Keratinocyte (primary cell): ENCODE measurements at regions not wholly inside any gene's neighbourhood (a gene's known extent, or its start where the extent isn't known, plus 50 kb on each side); places are given as distances from the start of the nearest gene placed in this dataset.

Source experiments
- DNase-seq: peaks from one replicate; pipeline ENCODE4 v3.0.0-alpha.2; 2011; ENCODE audit warnings: low read depth, missing footprints, low spot score
- FAIRE-seq: peaks from 2 replicates; lab custom pipeline; 2011; peaks lifted over from hg19 to GRCh38; lab: Jason Lieb, UNC
- H2AFZ ChIP-seq: 2 replicates; pipeline ENCODE4 v1.6.0; 2012; ENCODE audit warnings: low read length, control low read depth, inconsistent platforms; ENCODE audit not compliant: control insufficient read depth
- H3K27ac ChIP-seq: 2 replicates; pipeline ENCODE4 v1.5.1; 2011; ENCODE audit warnings: low read length; ENCODE audit not compliant: control insufficient read depth, insufficient read depth
- H3K27me3 ChIP-seq: 3 replicates; pipeline ENCODE4 v1.6.0; 2011; ENCODE audit warnings: low read length; ENCODE audit not compliant: control insufficient read depth, insufficient read depth; ENCODE audit errors: extremely low read depth
- H3K36me3 ChIP-seq, 2 experiments: 2 replicates in 1 of 2; 3 replicates in 1 of 2; pipeline ENCODE4 v1.5.1; 2011; ENCODE audit warnings: low read length in 2 of 2, mild to moderate bottlenecking in 1 of 2; ENCODE audit not compliant: control insufficient read depth in 2 of 2, insufficient read depth in 2 of 2; ENCODE audit errors: extremely low read depth in 1 of 2
- H3K4me1 ChIP-seq: 3 replicates; pipeline ENCODE4 v1.5.1; 2011; ENCODE audit warnings: low read length; ENCODE audit not compliant: control insufficient read depth, insufficient read depth; ENCODE audit errors: extremely low read depth
- H3K4me2 ChIP-seq: 3 replicates; pipeline ENCODE4 v1.6.0; 2011; ENCODE audit warnings: low read depth, low read length; ENCODE audit not compliant: control insufficient read depth, insufficient read depth; ENCODE audit errors: extremely low read depth
- H3K4me3 ChIP-seq, 3 experiments: fragments of 200-600 bp in 1 of 3; sonication (generic) in 1 of 3; 2 replicates in 2 of 3; 3 replicates in 1 of 3; pipeline ENCODE4 v1.5.1; 2011 to 2016; ENCODE audit warnings: low read length in 3 of 3, mild to moderate bottlenecking in 3 of 3, control low read depth in 2 of 3, inconsistent platforms in 1 of 3, low read depth in 1 of 3, mixed read lengths in 1 of 3, mixed run types in 1 of 3, moderate library complexity in 1 of 3; ENCODE audit not compliant: control insufficient read depth in 2 of 3, insufficient read depth in 2 of 3; ENCODE audit errors: extremely low read depth in 1 of 3
- H3K79me2 ChIP-seq: 2 replicates; pipeline ENCODE4 v1.6.0; 2012; ENCODE audit warnings: low read length; ENCODE audit not compliant: control insufficient read depth, insufficient read depth
- H3K9ac ChIP-seq: 3 replicates; pipeline ENCODE4 v1.6.0; 2011; ENCODE audit warnings: low read length; ENCODE audit not compliant: control insufficient read depth, insufficient read depth; ENCODE audit errors: extremely low read depth
- H3K9me1 ChIP-seq: 3 replicates; pipeline ENCODE4 v1.6.0; 2011; ENCODE audit warnings: low read length; ENCODE audit not compliant: control insufficient read depth, insufficient read depth; ENCODE audit errors: extremely low read depth
- H3K9me3 ChIP-seq: 2 replicates; pipeline ENCODE4 v1.5.1; 2012; ENCODE audit warnings: low read depth, low read length; ENCODE audit not compliant: control insufficient read depth
- H4K20me1 ChIP-seq: 3 replicates; pipeline ENCODE4 v1.6.0; 2011; ENCODE audit warnings: low read length; ENCODE audit not compliant: control insufficient read depth, insufficient read depth; ENCODE audit errors: extremely low read depth
- CTCF ChIP-seq, 3 experiments: IDR thresholded peaks in 1 of 3; conservative IDR thresholded peaks in 1 of 3; optimal IDR thresholded peaks in 1 of 3; 2 replicates in 2 of 3; 3 replicates in 1 of 3; pipeline versions ENCODE3 to v1.5.1; 2011; ENCODE audit warnings: low read length in 3 of 3, mild to moderate bottlenecking in 3 of 3, moderate library complexity in 2 of 3, control low read depth in 1 of 3, inconsistent platforms in 1 of 3; ENCODE audit not compliant: insufficient read depth in 2 of 3; ENCODE audit errors: extremely low read depth in 1 of 3
- EZH2 ChIP-seq: IDR thresholded peaks from one replicate; pipeline ENCODE4 v1.6.1; 2012; ENCODE audit warnings: inconsistent platforms, mild to moderate bottlenecking, low read length, moderate library complexity
- dilution Hi-C: fragments of 300-500 bp; cut with MboI; formaldehyde crosslinking; loops from one replicate; pipeline ENCODE4 v1.7.0; 2020; ENCODE audit warnings: low sequenced_read_pairs; ENCODE audit not compliant: extremely low pct_ligation_motif_present

DNA sequence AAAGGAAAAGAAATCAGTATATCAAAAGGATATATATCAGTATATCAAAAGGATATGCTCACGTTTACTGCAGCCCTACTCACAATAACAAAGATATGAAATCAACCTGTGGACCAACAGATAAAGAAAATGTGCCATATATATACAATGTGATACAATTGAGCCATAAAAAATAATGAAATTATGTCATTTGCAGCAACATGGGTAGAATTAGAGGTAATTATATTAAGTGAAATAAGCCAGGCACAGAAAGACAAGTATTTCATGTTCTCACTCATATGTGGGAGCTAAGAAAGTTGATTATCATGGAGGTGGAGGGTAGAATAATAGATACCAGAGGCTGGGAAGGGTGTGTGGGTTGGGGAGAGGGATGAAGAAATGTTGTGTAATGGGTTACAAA lies 102.9 kb upstream of the MARCKS start:
- H3K4me3 ChIP-seq, result no peak overlapping the region
- H3K27ac ChIP-seq, result no peak overlapping the region
- H3K27me3 ChIP-seq, result no peaks in the 10 kb centered on the region
- H3K9me3 ChIP-seq, result no peaks in the 10 kb centered on the region
- DNase-seq (no peak), FAIRE-seq (no peak)
- no peaks in the 10 kb centered on the region for H3K79me2 ChIP-seq
- no peak overlapping the region for H3K4me2 ChIP-seq
- no peaks in the 10 kb centered on the region for H3K4me1 ChIP-seq
- H2AFZ ChIP-seq, result no peak overlapping the region
- dilution Hi-C loops, result no loop called here
- no peaks in the 10 kb centered on the region for H3K36me3 ChIP-seq
- no peak overlapping the region for H3K9ac ChIP-seq
- TF ChIP-seq CTCF (optimal IDR thresholded peaks at IDR 0.05 in 1 of 3, IDR thresholded peaks at IDR 0.05 in 1 of 3, conservative IDR thresholded peaks at IDR 0.05 in 1 of 3; ENCODE audit: extremely low read depth in 1 of 3, insufficient read depth in 2 of 3, low read length in 3 of 3) (no peak), EZH2 (no peak)
- no peaks in the 10 kb centered on the region for H3K9me1 ChIP-seq
- H4K20me1 ChIP-seq, result no peaks in the 10 kb centered on the region

- Histone ChIP-seq H3K27ac (no peak overlapping the region), H3K36me3 (no peaks in the 10 kb centered on the region), H3K9me1 (no peaks in the 10 kb centered on the region), H3K4me1 (no peaks in the 10 kb centered on the region), H3K4me2 (no peak overlapping the region), H4K20me1 (no peaks in the 10 kb centered on the region), H3K9me3 (no peaks in the 10 kb centered on the region), H3K79me2 (no peaks in the 10 kb centered on the region), H3K27me3 (no peaks in the 10 kb centered on the region), H3K4me3 (no peak overlapping the region), H3K9ac (no peak overlapping the region), H2AFZ (no peak overlapping the region)
- dilution Hi-C loops, result no loop called here
- FAIRE-seq (no peak), DNase-seq (no peak)
- TF ChIP-seq EZH2, result no peak
- no peak for TF ChIP-seq CTCF (optimal IDR thresholded peaks at IDR 0.05 in 1 of 3, IDR thresholded peaks at IDR 0.05 in 1 of 3, conservative IDR thresholded peaks at IDR 0.05 in 1 of 3; ENCODE audit: extremely low read depth in 1 of 3, insufficient read depth in 2 of 3, low read length in 3 of 3)
Observed at GRCh38 chr6:113755449-113756289, 101.5 kb upstream of the MARCKS start.
